Heart left ventricle (tissue), 13 donors: ENCODE measurements at regions not wholly inside any gene's neighbourhood (a gene's known extent, or its start where the extent isn't known, plus 50 kb on each side); places are given as distances from the start of the nearest gene placed in this dataset.

Experiments
- POLR2A ChIP-seq, 2 donors: fragments of 450-650 bp; IDR thresholded peaks; one replicate each; pipeline ENCODE4 v1.6.1; 2017; ENCODE audit warnings: antibody characterized with exemption in 2 of 2, mild to moderate bottlenecking in 2 of 2, moderate library complexity in 2 of 2
- TF ChIP-seq, protein P1 (sequence below), 12 donors: fragments of 200-600 bp; sonication (generic) in 4 of 12; IDR thresholded peaks; one replicate each; pipeline versions ENCODE4 v1.5.0 to v1.8.0; 2018 to 2022; ENCODE audit warnings: antibody characterized with exemption in 12 of 12, mild to moderate bottlenecking in 5 of 12
- donor health status: ischemic (EF 13 %, LVEDD 7.1; RV severe dilation, severe dysfunction).
- donor health status: DM: no; HTN: yes; CAD: no.
- donor health status: DM: no; HTN: no; CAD: no.
- donor health status: ischemic (EF 25% LVEDD 6.9; RV normal size, moderate dysfunction).
- donor health status: ischemic (EF 25% LVEDD 5.7; RV mildly dilated, moderate dysfunction).
- donor health status: ischemic (EF 35%, LVEDD 5.7; RV mildly dilated, moderate dysfunction).
- donor health status: nonischemic (EF 11% LVEDD 7.7; RV severe dilation, severe dysfunction).
- donor health status: DM: yes; HTN: yes; CAD: no.
- donor health status: PGD.
- donor health status: ischemic (EF 29% LVEDD 5.4; RV normal size, mild dysfunction).
- donor health status: nonischemic (EF 23%, LVEDD 6.1; RV moderate dilation, normal function).

DNA sequence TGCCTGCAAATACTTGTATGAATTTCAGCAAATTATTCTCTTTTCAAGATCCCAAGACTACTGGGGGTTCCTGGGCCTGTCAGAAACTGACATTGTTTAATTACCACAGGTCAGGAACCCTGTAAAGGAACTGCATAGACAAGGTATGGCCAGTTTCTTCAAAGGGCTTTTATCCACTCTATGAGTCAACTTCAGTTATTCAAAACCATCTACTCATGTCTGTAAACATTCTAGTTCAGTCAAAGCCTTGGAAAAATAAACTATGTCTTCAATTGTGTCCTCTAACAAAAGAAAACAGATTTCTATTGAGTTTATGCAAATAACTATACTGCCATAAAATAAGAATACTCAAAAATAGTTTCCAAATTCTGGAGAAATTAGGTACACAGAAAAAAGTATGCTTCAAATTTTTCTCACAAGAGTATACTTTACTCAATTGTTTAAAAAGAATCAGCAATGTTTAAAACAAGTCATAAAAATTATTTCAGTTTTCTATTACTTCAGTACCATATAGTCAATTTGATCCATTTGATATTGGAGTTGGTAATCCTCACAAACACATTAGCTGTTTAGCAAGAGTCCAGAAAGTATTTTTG, 486.4 kb upstream of the PCDH20 start:
- TF ChIP-seq, protein P1, sequence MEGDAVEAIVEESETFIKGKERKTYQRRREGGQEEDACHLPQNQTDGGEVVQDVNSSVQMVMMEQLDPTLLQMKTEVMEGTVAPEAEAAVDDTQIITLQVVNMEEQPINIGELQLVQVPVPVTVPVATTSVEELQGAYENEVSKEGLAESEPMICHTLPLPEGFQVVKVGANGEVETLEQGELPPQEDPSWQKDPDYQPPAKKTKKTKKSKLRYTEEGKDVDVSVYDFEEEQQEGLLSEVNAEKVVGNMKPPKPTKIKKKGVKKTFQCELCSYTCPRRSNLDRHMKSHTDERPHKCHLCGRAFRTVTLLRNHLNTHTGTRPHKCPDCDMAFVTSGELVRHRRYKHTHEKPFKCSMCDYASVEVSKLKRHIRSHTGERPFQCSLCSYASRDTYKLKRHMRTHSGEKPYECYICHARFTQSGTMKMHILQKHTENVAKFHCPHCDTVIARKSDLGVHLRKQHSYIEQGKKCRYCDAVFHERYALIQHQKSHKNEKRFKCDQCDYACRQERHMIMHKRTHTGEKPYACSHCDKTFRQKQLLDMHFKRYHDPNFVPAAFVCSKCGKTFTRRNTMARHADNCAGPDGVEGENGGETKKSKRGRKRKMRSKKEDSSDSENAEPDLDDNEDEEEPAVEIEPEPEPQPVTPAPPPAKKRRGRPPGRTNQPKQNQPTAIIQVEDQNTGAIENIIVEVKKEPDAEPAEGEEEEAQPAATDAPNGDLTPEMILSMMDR (IDR thresholded peaks at IDR 0.05) = no peak
- TF ChIP-seq POLR2A (IDR thresholded peaks at IDR 0.05) = no peak
